Neural cell (in vitro differentiated cells): ENCODE measurements at regions not wholly inside any gene's neighbourhood (a gene's known extent, or its start where the extent isn't known, plus 50 kb on each side); places are given as distances from the start of the nearest gene placed in this dataset.

Experiments used
- H2AFZ ChIP-seq: fragments of 200-600, 300-800 bp; sonication (generic), shearing (Covaris generic); 2 replicates; pipeline ENCODE4 v1.6.0; 2014; ENCODE audit warnings: low read depth, mild to moderate bottlenecking, antibody characterized with exemption, low read length, moderate library complexity
- H3F3A ChIP-seq: fragments of 200-600 bp; shearing (Covaris generic); 2 replicates; pipeline ENCODE4 v1.6.1; 2016; ENCODE audit warnings: mild to moderate bottlenecking, moderate library complexity, mixed read lengths, antibody characterized with exemption, low read length; ENCODE audit not compliant: insufficient read depth, poor library complexity, severe bottlenecking
- H3K27ac ChIP-seq: fragments of 200-600, 300-800 bp; sonication (generic), shearing (Covaris generic); 2 replicates; pipeline ENCODE4 v1.5.1; 2014; ENCODE audit warnings: mild to moderate bottlenecking, low read length, moderate library complexity
- H3K27me3 ChIP-seq: fragments of 300-800, 200-600 bp; sonication (generic), shearing (Covaris generic); 2 replicates; pipeline ENCODE4 v1.6.0; 2014; ENCODE audit warnings: mild to moderate bottlenecking, low read depth, low read length, moderate library complexity; ENCODE audit not compliant: insufficient read depth
- H3K36me3 ChIP-seq: fragments of 300-800, 200-600 bp; sonication (generic), shearing (Covaris generic); 2 replicates; pipeline ENCODE4 v1.5.1; 2014; ENCODE audit warnings: mild to moderate bottlenecking, antibody characterized with exemption, low read length, moderate library complexity; ENCODE audit not compliant: insufficient read depth
- H3K4me2 ChIP-seq: fragments of 300-800, 200-600 bp; sonication (generic), shearing (Covaris generic); 2 replicates; pipeline ENCODE4 v1.6.0; 2014; ENCODE audit warnings: mild to moderate bottlenecking, low read length
- H3K4me3 ChIP-seq: fragments of 300-800, 200-600 bp; sonication (generic), shearing (Covaris generic); 2 replicates; pipeline ENCODE4 v1.5.1; 2014; ENCODE audit warnings: mild to moderate bottlenecking, low read length, moderate library complexity
- H3K79me2 ChIP-seq: fragments of 200-600 bp; shearing (Covaris generic); replicated peaks from 2 replicates; pipeline ENCODE4 v1.6.0; 2014; ENCODE audit warnings: mild to moderate bottlenecking, low read length, moderate library complexity; ENCODE audit not compliant: insufficient read depth
- H3K9ac ChIP-seq: fragments of 300-800, 200-600 bp; sonication (generic), shearing (Covaris generic); 2 replicates; pipeline ENCODE4 v1.6.1; 2016; ENCODE audit warnings: mild to moderate bottlenecking, low read length, mixed read lengths
- H3K9me2 ChIP-seq: fragments of 200-600 bp; shearing (Covaris generic); 2 replicates; pipeline ENCODE4 v1.6.1; 2016; ENCODE audit warnings: mild to moderate bottlenecking, low read length, mixed read lengths; ENCODE audit not compliant: insufficient read depth
- H3K9me3 ChIP-seq: fragments of 200-600, 300-800 bp; sonication (generic), shearing (Covaris generic); 2 replicates; pipeline ENCODE4 v1.6.1; 2016; ENCODE audit warnings: mild to moderate bottlenecking, mixed run types, low read length, moderate library complexity, mixed read lengths
- H4K20me1 ChIP-seq: fragments of 200-600 bp; shearing (Covaris generic); 2 replicates; pipeline ENCODE4 v1.6.1; 2016; ENCODE audit warnings: mild to moderate bottlenecking, mixed run types; ENCODE audit not compliant: insufficient read depth
- EZH2 ChIP-seq: fragments of 200-600, 300-800 bp; shearing (Covaris generic), sonication (generic); IDR thresholded peaks from 2 replicates; pipeline ENCODE4 v1.6.1; 2014; ENCODE audit warnings: antibody characterized with exemption, low read length, borderline replicate concordance, mild to moderate bottlenecking; ENCODE audit not compliant: insufficient read depth, poor library complexity, severe bottlenecking
- MXI1 ChIP-seq: fragments of 450-650 bp; conservative IDR thresholded peaks from 2 replicates; pipeline ENCODE4 v1.6.1; 2014; ENCODE audit warnings: antibody characterized with exemption, mild to moderate bottlenecking; ENCODE audit not compliant: poor library complexity, severe bottlenecking
- POLR2AphosphoS5 ChIP-seq: IDR thresholded peaks from 2 replicates; pipeline ENCODE4 v1.6.1; 2012
- RAD21 ChIP-seq: fragments of 450-650 bp; conservative IDR thresholded peaks from 2 replicates; pipeline ENCODE4 v1.6.1; 2014; ENCODE audit warnings: antibody characterized with exemption, mild to moderate bottlenecking, moderate library complexity
- SMC3 ChIP-seq: fragments of 450-650 bp; conservative IDR thresholded peaks from 2 replicates; pipeline ENCODE4 v1.6.1; 2014; ENCODE audit warnings: antibody characterized with exemption, mild to moderate bottlenecking, moderate library complexity; ENCODE audit not compliant: poor library complexity
- TAF1 ChIP-seq: IDR thresholded peaks from 2 replicates; pipeline ENCODE4 v1.6.1; 2012; ENCODE audit warnings: low read depth
- TF ChIP-seq, protein P1 (sequence below): IDR thresholded peaks from 2 replicates; pipeline ENCODE4 v1.6.1; 2012; ENCODE audit warnings: borderline replicate concordance

DNA sequence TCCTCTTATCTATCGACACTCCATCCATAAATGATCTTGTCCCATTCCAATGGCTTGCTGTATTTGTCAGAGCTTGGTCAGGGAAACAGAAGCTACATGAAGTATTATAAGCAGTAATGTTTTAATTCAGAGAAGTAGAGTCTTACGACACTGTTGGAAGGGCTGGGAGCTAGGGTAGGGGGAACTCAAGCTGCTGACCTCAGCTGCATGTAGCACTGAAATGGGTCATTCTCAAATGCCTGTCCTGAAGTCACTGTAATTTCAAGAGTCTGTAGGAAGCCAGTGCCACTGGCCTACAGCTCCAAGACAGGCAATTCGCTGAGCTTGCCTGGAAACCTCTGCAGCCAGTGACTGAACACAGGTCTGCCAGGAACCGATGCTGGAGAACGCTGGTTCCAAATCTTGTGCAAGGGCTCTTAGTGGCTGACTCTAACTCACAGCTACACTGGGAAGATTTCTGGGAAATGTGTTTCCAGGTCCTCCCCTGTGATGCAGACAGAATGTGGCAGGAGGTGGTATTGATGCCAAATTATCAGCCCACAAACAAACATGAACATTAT lies 532.4 kb downstream of the CCDC171 start:
- TF ChIP-seq SMC3 (no peak), POLR2AphosphoS5 (no peak)
- TF ChIP-seq, protein P1, sequence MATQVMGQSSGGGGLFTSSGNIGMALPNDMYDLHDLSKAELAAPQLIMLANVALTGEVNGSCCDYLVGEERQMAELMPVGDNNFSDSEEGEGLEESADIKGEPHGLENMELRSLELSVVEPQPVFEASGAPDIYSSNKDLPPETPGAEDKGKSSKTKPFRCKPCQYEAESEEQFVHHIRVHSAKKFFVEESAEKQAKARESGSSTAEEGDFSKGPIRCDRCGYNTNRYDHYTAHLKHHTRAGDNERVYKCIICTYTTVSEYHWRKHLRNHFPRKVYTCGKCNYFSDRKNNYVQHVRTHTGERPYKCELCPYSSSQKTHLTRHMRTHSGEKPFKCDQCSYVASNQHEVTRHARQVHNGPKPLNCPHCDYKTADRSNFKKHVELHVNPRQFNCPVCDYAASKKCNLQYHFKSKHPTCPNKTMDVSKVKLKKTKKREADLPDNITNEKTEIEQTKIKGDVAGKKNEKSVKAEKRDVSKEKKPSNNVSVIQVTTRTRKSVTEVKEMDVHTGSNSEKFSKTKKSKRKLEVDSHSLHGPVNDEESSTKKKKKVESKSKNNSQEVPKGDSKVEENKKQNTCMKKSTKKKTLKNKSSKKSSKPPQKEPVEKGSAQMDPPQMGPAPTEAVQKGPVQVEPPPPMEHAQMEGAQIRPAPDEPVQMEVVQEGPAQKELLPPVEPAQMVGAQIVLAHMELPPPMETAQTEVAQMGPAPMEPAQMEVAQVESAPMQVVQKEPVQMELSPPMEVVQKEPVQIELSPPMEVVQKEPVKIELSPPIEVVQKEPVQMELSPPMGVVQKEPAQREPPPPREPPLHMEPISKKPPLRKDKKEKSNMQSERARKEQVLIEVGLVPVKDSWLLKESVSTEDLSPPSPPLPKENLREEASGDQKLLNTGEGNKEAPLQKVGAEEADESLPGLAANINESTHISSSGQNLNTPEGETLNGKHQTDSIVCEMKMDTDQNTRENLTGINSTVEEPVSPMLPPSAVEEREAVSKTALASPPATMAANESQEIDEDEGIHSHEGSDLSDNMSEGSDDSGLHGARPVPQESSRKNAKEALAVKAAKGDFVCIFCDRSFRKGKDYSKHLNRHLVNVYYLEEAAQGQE, result no peak

DNA sequence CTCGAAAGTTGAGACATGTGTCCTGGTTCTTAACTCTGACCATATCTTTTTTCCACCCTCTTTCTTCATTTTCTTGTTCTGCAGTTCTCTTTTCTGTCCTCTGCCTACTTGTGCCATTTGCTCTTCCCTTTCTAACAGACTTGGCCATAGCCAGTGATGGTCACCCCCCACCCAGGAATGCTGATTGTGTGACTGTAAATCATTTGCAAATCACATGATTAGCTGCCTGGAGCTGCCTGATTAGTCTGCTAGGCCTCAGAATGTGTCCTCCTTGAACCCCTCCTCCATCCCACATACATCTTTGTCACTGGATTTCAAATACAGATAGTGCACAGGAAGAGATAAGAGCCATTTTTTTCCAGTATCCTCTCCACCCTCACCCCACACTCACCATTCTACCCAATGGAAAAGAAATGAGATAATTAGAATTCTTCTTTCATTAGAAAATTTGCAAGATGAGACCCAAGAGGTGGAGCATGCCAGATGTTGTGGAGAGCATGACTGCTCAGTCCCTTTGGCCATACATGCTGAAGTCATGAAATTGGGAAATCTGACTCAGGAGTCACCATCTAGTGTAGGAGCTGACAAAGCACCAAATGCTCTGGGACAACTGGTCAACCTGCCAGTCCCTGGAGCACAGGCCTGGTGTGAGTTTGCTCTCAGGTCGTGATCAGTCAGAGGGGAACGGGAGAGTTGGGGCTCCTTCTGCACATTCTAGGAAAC lies 538.2 kb downstream of the CCDC171 start:
- no peak overlapping the region for H3K4me2 ChIP-seq
- H3K9me2 ChIP-seq, result no peaks in the 10 kb centered on the region
- no peaks in the 10 kb centered on the region for H3F3A ChIP-seq
- H3K4me3 ChIP-seq, result no peak overlapping the region
- no peaks in the 10 kb centered on the region for H3K36me3 ChIP-seq
- TF ChIP-seq TAF1 (no peak), EZH2 (no peak), POLR2AphosphoS5 (no peak), SMC3 (no peak), MXI1 (no peak), RAD21 (no peak)
- TF ChIP-seq, protein P1, result no peak
- no peak overlapping the region for H3K9ac ChIP-seq
- H2AFZ ChIP-seq, result no peak overlapping the region
- H4K20me1 ChIP-seq, result no peaks in the 10 kb centered on the region
- H3K9me3 ChIP-seq, result no peaks in the 10 kb centered on the region
- H3K79me2 ChIP-seq, result no peaks in the 10 kb centered on the region
- no peaks in the 10 kb centered on the region for H3K27me3 ChIP-seq
- no peak overlapping the region for H3K27ac ChIP-seq

More for the DNA sequence above, 532.4 kb downstream of the CCDC171 start:
- Histone ChIP-seq H4K20me1 (no peaks in the 10 kb centered on the region), H3K27ac (no peak overlapping the region), H3K79me2 (no peaks in the 10 kb centered on the region), H3K4me2 (no peak overlapping the region), H3K9me2 (no peaks in the 10 kb centered on the region), H3F3A (no peaks in the 10 kb centered on the region), H3K36me3 (no peaks in the 10 kb centered on the region), H3K9me3 (no peaks in the 10 kb centered on the region), H3K27me3 (no peaks in the 10 kb centered on the region), H3K9ac (no peak overlapping the region), H3K4me3 (no peak overlapping the region), H2AFZ (no peak overlapping the region)
